Epithelial cell of esophagus (primary cell): ENCODE measurements at regions not wholly inside any gene's neighbourhood (a gene's known extent, or its start where the extent isn't known, plus 50 kb on each side); places are given as distances from the start of the nearest gene placed in this dataset.

ENCODE experiments used
- DNase-seq: peaks from one replicate; pipeline ENCODE4 v3.0.0; 2010; ENCODE audit warnings: low read depth
- H3K4me3 ChIP-seq: 2 replicates; pipeline ENCODE4 v1.5.1; 2011; ENCODE audit warnings: mild to moderate bottlenecking, low read length, control low read depth
- TF ChIP-seq, protein P1 (sequence below): IDR thresholded peaks from 2 replicates; pipeline ENCODE4 v1.5.1; 2011; ENCODE audit warnings: low read depth, mild to moderate bottlenecking, low read length, control low read depth, inconsistent platforms; ENCODE audit not compliant: insufficient read depth; ENCODE audit errors: missing control alignments

DNA sequence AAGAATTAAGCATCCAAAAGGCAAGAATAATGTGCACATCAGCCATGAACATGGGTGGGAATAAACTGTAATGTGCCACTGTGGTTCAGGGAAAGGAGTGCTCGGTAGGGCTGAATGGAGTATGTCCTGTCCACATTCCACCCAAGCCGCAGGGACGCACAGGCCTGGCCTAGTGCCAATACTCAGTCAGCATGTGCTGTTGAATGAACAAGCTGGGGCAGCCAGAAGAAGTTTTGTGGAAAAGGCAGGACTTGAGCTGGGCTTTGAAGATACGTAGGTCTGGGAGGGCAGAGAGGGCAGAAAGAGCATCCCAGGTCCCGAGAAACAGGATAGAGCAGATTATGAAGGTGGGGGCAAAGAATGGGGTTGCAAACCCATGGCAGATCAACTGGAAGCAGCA is 60.0 kb upstream of the PLET1 start:
- DNase-seq = peak; percentile 92

DNA sequence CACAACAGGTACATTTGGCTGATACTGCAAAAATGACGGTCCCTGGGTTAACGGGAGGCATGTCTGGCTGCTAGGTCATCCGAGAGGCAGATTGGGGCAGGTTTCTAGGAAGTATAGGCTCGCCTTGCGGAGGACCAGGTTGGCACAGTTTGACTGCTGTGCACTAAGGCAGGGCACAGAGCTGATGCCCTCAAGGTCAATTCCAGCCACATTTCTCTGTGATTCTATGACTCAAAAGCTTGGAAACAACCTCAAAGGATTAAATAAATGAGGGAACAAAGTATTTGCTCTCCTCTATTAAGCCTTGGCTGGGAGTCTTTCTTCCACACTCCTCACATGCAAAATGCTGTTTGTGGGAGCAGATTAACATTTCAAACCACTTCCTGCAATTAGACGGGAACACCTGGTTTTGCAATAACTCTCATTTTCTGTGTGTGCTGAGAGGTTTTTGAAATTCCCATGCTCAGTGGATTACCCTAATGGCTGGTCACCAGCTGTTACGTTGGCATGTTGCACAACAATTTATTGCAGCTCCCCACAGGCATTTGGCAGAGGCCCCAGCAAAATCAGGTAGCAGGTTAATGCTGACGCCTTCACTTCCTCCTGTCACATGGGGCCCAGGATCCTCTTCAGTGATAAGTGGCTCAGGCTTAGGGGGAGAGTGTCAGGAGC is 61.0 kb upstream of the PLET1 start:
- no peak overlapping the region for H3K4me3 ChIP-seq
- TF ChIP-seq, protein P1, sequence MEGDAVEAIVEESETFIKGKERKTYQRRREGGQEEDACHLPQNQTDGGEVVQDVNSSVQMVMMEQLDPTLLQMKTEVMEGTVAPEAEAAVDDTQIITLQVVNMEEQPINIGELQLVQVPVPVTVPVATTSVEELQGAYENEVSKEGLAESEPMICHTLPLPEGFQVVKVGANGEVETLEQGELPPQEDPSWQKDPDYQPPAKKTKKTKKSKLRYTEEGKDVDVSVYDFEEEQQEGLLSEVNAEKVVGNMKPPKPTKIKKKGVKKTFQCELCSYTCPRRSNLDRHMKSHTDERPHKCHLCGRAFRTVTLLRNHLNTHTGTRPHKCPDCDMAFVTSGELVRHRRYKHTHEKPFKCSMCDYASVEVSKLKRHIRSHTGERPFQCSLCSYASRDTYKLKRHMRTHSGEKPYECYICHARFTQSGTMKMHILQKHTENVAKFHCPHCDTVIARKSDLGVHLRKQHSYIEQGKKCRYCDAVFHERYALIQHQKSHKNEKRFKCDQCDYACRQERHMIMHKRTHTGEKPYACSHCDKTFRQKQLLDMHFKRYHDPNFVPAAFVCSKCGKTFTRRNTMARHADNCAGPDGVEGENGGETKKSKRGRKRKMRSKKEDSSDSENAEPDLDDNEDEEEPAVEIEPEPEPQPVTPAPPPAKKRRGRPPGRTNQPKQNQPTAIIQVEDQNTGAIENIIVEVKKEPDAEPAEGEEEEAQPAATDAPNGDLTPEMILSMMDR = no peak
- peak; percentile 99 for DNase-seq

More for the DNA sequence above, 60.0 kb upstream of the PLET1 start:
- TF ChIP-seq, protein P1 = no peak
- H3K4me3 ChIP-seq = no peak overlapping the region

DNA sequence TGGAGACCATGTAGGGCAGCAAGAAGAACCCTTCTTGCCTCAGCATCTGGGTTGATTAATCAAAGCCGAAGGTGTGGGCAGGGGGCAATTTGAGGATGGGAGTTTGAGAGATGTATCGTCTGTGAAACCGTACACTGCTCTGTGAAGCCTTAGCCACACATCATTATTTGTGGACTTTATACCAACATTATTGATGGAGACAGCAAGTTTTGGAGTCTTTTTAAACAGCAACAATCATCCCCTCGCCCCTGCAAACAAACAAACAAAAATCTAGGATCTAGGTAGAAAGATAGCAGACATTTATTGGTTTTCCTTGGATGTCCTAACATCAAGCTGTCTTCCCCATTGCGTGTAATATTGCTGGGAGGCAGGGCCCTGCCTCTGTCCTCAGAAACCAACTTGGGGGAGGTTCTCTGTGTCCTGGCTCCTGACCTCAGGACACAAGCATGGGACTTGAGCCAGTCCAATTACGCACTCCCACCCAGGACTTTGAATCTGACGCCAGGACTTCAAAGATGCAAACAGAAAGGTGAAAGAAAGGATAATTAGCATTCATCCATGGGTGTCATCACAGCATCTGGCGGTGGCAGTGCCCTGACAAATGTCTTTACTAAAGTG is 61.6 kb upstream of the PLET1 start:
- TF ChIP-seq, protein P1 = no peak
- no peak overlapping the region for H3K4me3 ChIP-seq
- DNase-seq = no peak

DNA sequence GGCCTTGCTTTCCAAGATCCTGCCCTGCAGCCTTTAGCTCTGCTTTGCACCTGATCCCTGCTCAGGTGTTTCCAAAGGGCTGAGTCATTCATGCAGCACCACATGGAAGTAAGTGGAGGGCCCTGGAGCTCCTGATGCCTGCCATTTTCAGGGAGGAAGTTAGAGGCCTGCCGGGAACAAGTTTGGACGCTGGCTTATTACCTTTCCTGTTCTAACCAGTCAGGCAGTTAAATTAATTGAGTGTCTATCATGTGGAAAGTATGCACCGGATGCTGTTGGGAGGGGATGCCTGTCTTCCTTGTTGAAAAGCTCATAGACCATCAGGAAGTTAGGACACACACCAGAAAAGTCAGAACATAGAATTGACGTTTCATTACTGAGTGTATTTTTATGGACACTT is 73.7 kb upstream of the PLET1 start:
- DNase-seq = peak; percentile 98
- TF ChIP-seq, protein P1 = no peak
- H3K4me3 ChIP-seq = no peak overlapping the region

DNA sequence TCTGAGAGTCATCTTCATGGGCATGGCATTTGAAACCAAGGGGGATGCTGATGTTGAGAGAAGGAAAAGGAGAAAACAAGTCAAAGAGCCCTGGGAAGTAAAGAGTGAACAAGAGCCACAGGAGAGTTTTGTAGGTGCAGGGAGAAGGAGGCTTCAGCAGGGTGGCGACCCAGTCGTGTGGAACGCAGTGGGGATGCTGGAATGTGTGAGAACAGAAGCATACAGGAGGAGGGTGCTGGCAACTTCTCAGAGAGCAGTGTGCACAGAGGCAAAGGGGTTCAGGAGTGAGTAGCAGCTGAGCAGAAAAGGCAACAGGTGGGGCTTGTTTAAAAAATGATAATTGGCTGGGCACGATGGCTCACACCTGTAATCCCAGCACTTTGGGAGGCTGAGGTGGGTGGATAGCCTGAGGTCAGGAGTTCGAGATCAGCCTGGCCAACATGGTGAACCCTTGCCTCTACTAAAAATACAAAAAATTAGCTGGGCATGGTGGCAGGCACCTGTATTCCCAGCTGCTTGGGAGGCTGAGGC is 75.8 kb upstream of the PLET1 start:
- TF ChIP-seq, protein P1 = no peak
- no peak for DNase-seq
- H3K4me3 ChIP-seq = no peak overlapping the region

DNA sequence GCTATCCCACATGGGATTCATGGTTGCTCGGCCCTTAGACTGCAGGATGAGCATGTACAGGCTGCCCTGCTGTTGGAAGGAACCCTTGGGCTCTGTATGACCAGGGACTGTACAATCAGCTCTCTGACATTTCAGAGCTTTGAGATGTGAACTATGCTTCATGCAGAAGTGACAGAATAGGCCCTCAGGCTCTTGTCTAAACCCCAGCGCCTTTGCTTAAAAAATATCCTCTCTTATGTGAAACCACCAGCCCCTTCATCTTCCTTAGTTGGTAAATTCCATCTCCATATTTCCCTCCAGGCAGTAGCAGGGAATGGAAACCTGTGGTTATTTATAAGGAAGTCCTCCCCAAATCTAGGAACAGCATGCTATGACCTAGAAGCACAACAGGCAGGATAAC is 78.9 kb upstream of the PLET1 start:
- DNase-seq = no peak
- TF ChIP-seq, protein P1 = no peak
- no peak overlapping the region for H3K4me3 ChIP-seq
